HG02870 (cell line): ENCODE measurements at regions not wholly inside any gene's neighbourhood (a gene's known extent, or its start where the extent isn't known, plus 50 kb on each side); places are given as distances from the start of the nearest gene placed in this dataset.
"Not testable (repeated sequence)": the region's sequence is repeated elsewhere in the genome, so short reads cannot be mapped to it uniquely, and the experiment has no call there.

ENCODE experiments used
- ATAC-seq: cut with Tn5 transposase; IDR thresholded peaks from one replicate; pipeline ENCODE4 v1.9.1; 2021; ENCODE audit warnings: mild to moderate bottlenecking, moderate library complexity; ENCODE audit not compliant: unreplicated experiment

GRCh38 chr3:22856811-22857210 is 346.3 kb upstream of the UBE2E2 start:
- no peak for ATAC-seq

- ATAC-seq: no peak
Measured at GRCh38 chr3:22858486-22858885, 344.6 kb upstream of the UBE2E2 start.

GRCh38 chr3:22859618-22860017 is 343.5 kb upstream of the UBE2E2 start:
- no peak for ATAC-seq

- ATAC-seq: no peak
Measured at GRCh38 chr3:22861426-22861825, 341.7 kb upstream of the UBE2E2 start.

GRCh38 chr3:22862111-22862510 is 341.0 kb upstream of the UBE2E2 start:
- ATAC-seq: no peak

GRCh38 chr3:22882834-22883233 is 320.3 kb upstream of the UBE2E2 start:
- not testable (repeated sequence) for ATAC-seq

- ATAC-seq: no peak
Measured at GRCh38 chr3:22885039-22885438, 318.1 kb upstream of the UBE2E2 start.

GRCh38 chr3:22885574-22886341 is 317.4 kb upstream of the UBE2E2 start:
- no peak for ATAC-seq

GRCh38 chr3:22886439-22887068 is 316.6 kb upstream of the UBE2E2 start:
- no peak for ATAC-seq

GRCh38 chr3:22887664-22888291 is 315.3 kb upstream of the UBE2E2 start:
- no peak for ATAC-seq

GRCh38 chr3:22893101-22893500 is 310.0 kb upstream of the UBE2E2 start:
- ATAC-seq: no peak

- ATAC-seq: no peak
Measured at GRCh38 chr3:22893644-22894325, 309.3 kb upstream of the UBE2E2 start.

- no peak for ATAC-seq
Measured at GRCh38 chr3:22894865-22895264, 308.3 kb upstream of the UBE2E2 start.

GRCh38 chr3:22895671-22896070 is 307.5 kb upstream of the UBE2E2 start:
- no peak for ATAC-seq

GRCh38 chr3:22898558-22898957 is 304.6 kb upstream of the UBE2E2 start:
- ATAC-seq: no peak

- no peak for ATAC-seq
Measured at GRCh38 chr3:22899441-22899840, 303.7 kb upstream of the UBE2E2 start.

- no peak for ATAC-seq
Measured at GRCh38 chr3:22900296-22900695, 302.8 kb upstream of the UBE2E2 start.

GRCh38 chr3:22901684-22902083 is 301.4 kb upstream of the UBE2E2 start:
- ATAC-seq: no peak

- no peak for ATAC-seq
Measured at GRCh38 chr3:22907161-22907780, 295.9 kb upstream of the UBE2E2 start.

GRCh38 chr3:22907796-22908195 is 295.3 kb upstream of the UBE2E2 start:
- ATAC-seq: no peak

- no peak for ATAC-seq
Measured at GRCh38 chr3:22908989-22909507, 294.1 kb upstream of the UBE2E2 start.
